ENCODE measurements at regions not wholly inside any gene's neighbourhood (a gene's known extent, or its start where the extent isn't known, plus 50 kb on each side); places are given as distances from the start of the nearest gene placed in this dataset.

GRCh38 chr5:39867923-39868322 lies 443.1 kb upstream of the DAB2 start:
- no peak for DNase-seq

GRCh38 chr5:39863926-39864552 lies 439.3 kb upstream of the DAB2 start:
- DNase-seq = no peak

- no peak for DNase-seq
These were observed 432.3 kb upstream of the DAB2 start for GRCh38 chr5:39857041-39857440.

- no peak for DNase-seq
These were observed 430.1 kb upstream of the DAB2 start for GRCh38 chr5:39854771-39855410.

GRCh38 chr5:39850291-39850690 lies 425.5 kb upstream of the DAB2 start:
- no peak for DNase-seq

- DNase-seq = no peak
These were observed 421.4 kb upstream of the DAB2 start for GRCh38 chr5:39846144-39846543.

GRCh38 chr5:39843767-39844166 lies 419.0 kb upstream of the DAB2 start:
- DNase-seq = no peak

GRCh38 chr5:39835371-39835770 lies 410.6 kb upstream of the DAB2 start:
- DNase-seq = no peak

- no peak for DNase-seq
These were observed 404.7 kb upstream of the DAB2 start for GRCh38 chr5:39829441-39829840.

- DNase-seq = no peak
These were observed 401.3 kb upstream of the DAB2 start for GRCh38 chr5:39826051-39826450.

- no peak for DNase-seq
These were observed 400.5 kb upstream of the DAB2 start for GRCh38 chr5:39825301-39825700.

GRCh38 chr5:39822020-39822419 lies 397.2 kb upstream of the DAB2 start:
- DNase-seq = no peak

GRCh38 chr5:39816866-39817265 lies 392.1 kb upstream of the DAB2 start:
- no peak for DNase-seq

- DNase-seq = no peak
These were observed 391.5 kb upstream of the DAB2 start for GRCh38 chr5:39816156-39816845.

- no peak for DNase-seq
These were observed 390.9 kb upstream of the DAB2 start for GRCh38 chr5:39815711-39816110.

GRCh38 chr5:39811381-39811780 lies 386.6 kb upstream of the DAB2 start:
- no peak for DNase-seq

- no peak for DNase-seq
These were observed 383.9 kb upstream of the DAB2 start for GRCh38 chr5:39808656-39809055.

GRCh38 chr5:39801306-39801705 lies 376.5 kb upstream of the DAB2 start:
- no peak for DNase-seq

GRCh38 chr5:39800042-39800601 lies 375.3 kb upstream of the DAB2 start:
- no peak for DNase-seq

- no peak for DNase-seq
These were observed 374.5 kb upstream of the DAB2 start for GRCh38 chr5:39799242-39799641.

- no peak for DNase-seq
These were observed 369.9 kb upstream of the DAB2 start for GRCh38 chr5:39794513-39795210.

GRCh38 chr5:39785410-39785809 lies 360.6 kb upstream of the DAB2 start:
- no peak for DNase-seq

GRCh38 chr5:39783756-39784421 lies 359.1 kb upstream of the DAB2 start:
- DNase-seq = no peak

Data from midbrain (tissue), 1 donor.